Progenitor cell of endocrine pancreas (in vitro differentiated cells): ENCODE measurements at regions not wholly inside any gene's neighbourhood (a gene's known extent, or its start where the extent isn't known, plus 50 kb on each side); places are given as distances from the start of the nearest gene placed in this dataset.

Experiments
- DNase-seq: peaks from one replicate; pipeline ENCODE4 v3.0.0; 2021; ENCODE audit warnings: low spot score; ENCODE audit not compliant: unreplicated experiment
- H3K27ac Mint-ChIP-seq: 2 replicates; pipeline ENCODE4 v1.8.0; 2021; ENCODE audit warnings: mild to moderate bottlenecking, moderate library complexity, mixed read lengths
- H3K27me3 Mint-ChIP-seq: 2 replicates; pipeline ENCODE4 v1.8.0; 2021; ENCODE audit warnings: mixed read lengths
- H3K36me3 Mint-ChIP-seq: 2 replicates; pipeline ENCODE4 v1.8.0; 2022; ENCODE audit warnings: mixed read lengths; ENCODE audit not compliant: insufficient read depth
- H3K4me1 Mint-ChIP-seq: 2 replicates; pipeline ENCODE4 v1.8.0; 2021; ENCODE audit warnings: low read depth, mixed read lengths
- H3K4me3 Mint-ChIP-seq: 2 replicates; pipeline ENCODE4 v1.8.0; 2021; ENCODE audit warnings: low read depth, mild to moderate bottlenecking, moderate library complexity, mixed read lengths
- H3K9me3 Mint-ChIP-seq: 2 replicates; pipeline ENCODE4 v1.8.0; 2021; ENCODE audit warnings: low read depth, mixed read lengths
- CTCF ChIP-seq: fragments of 200-600 bp; sonication (generic); IDR thresholded peaks from one replicate; pipeline ENCODE4 v1.5.0; 2021; ENCODE audit warnings: antibody characterized with exemption, mild to moderate bottlenecking; ENCODE audit not compliant: unreplicated experiment

GRCh38 chr14:22265319-22266141 lies 323.5 kb downstream of the DAD1 start:
- Mint-ChIP-seq H3K27me3 (peaks cover 8% of the 10 kb centered on the region), H3K4me3 (no peak overlapping the region), H3K27ac (no peak overlapping the region), H3K9me3 (no peaks in the 10 kb centered on the region), H3K4me1 (peaks cover 11% of the 10 kb centered on the region), H3K36me3 (no peaks in the 10 kb centered on the region)
- no peak for DNase-seq
- peak; percentile 41 for TF ChIP-seq CTCF

GRCh38 chr14:22264759-22265158 lies 324.3 kb downstream of the DAD1 start:
- H3K4me1 Mint-ChIP-seq = peaks cover 11% of the 10 kb centered on the region
- TF ChIP-seq CTCF = no peak
- H3K27me3 Mint-ChIP-seq = peaks cover 8% of the 10 kb centered on the region
- H3K4me3 Mint-ChIP-seq = no peak overlapping the region
- H3K9me3 Mint-ChIP-seq = no peaks in the 10 kb centered on the region
- no peak for DNase-seq
- H3K27ac Mint-ChIP-seq = no peak overlapping the region
- H3K36me3 Mint-ChIP-seq = no peaks in the 10 kb centered on the region

- no peak for DNase-seq
- TF ChIP-seq CTCF = no peak
- no peak overlapping the region for H3K27ac Mint-ChIP-seq
- peaks cover 11% of the 10 kb centered on the region for H3K4me1 Mint-ChIP-seq
- H3K9me3 Mint-ChIP-seq = peaks cover 4% of the 10 kb centered on the region
- peaks cover 8% of the 10 kb centered on the region for H3K27me3 Mint-ChIP-seq
- H3K36me3 Mint-ChIP-seq = no peaks in the 10 kb centered on the region
- no peak overlapping the region for H3K4me3 Mint-ChIP-seq
These were observed 325.1 kb downstream of the DAD1 start for GRCh38 chr14:22263961-22264360.

- Mint-ChIP-seq H3K4me3 (no peak overlapping the region), H3K4me1 (peaks cover 11% of the 10 kb centered on the region), H3K9me3 (peaks cover 4% of the 10 kb centered on the region), H3K27me3 (peaks cover 8% of the 10 kb centered on the region), H3K36me3 (no peaks in the 10 kb centered on the region), H3K27ac (no peak overlapping the region)
- no peak for DNase-seq
- no peak for TF ChIP-seq CTCF
These were observed 326.1 kb downstream of the DAD1 start for GRCh38 chr14:22262881-22263280.

- Mint-ChIP-seq H3K27me3 (peaks cover 24% of the 10 kb centered on the region), H3K4me3 (no peak overlapping the region), H3K4me1 (peaks cover 6% of the 10 kb centered on the region), H3K36me3 (no peaks in the 10 kb centered on the region), H3K9me3 (peaks cover 4% of the 10 kb centered on the region), H3K27ac (no peak overlapping the region)
- no peak for DNase-seq
- no peak for TF ChIP-seq CTCF
These were observed 333.7 kb downstream of the DAD1 start for GRCh38 chr14:22255017-22255950.
